Activated naive CD8-positive, alpha-beta T cell treated with anti-CD3 and anti-CD28 coated beads, Interleukin-2, amount 10 ng/mL, durations not matched to agents 7 days and 5 days (primary cell): ENCODE measurements at regions not wholly inside any gene's neighbourhood (a gene's known extent, or its start where the extent isn't known, plus 50 kb on each side); places are given as distances from the start of the nearest gene placed in this dataset.

ENCODE experiments used
- ATAC-seq: fragments of 150-1000 bp; cut with Tn5 transposase; one replicate; pipeline ENCODE4 v1.10.0; 2021; ENCODE audit warnings: low read depth, moderate library complexity
- POLR2A ChIA-PET: fragments of 350-600 bp; sonication (Branson Sonifier 250); formaldehyde crosslinking; loops from one replicate; lab custom pipeline; 2021; ENCODE audit warnings: antibody characterized with exemption; lab: Charles Lee
- DNase-seq: peaks from one replicate; pipeline ENCODE4 v3.0.0; 2021
- H3K27ac Mint-ChIP-seq: one replicate; pipeline ENCODE4 v1.8.0; 2022; ENCODE audit warnings: mild to moderate bottlenecking, mixed read lengths
- H3K27me3 Mint-ChIP-seq: one replicate; pipeline ENCODE4 v1.8.0; 2022; ENCODE audit warnings: mild to moderate bottlenecking, moderate library complexity, mixed read lengths
- H3K36me3 Mint-ChIP-seq: one replicate; pipeline ENCODE4 v1.8.0; 2021; ENCODE audit warnings: mild to moderate bottlenecking, mixed read lengths
- H3K4me1 Mint-ChIP-seq: one replicate; pipeline ENCODE4 v1.8.0; 2021; ENCODE audit warnings: mixed read lengths
- H3K4me3 Mint-ChIP-seq: one replicate; pipeline ENCODE4 v1.8.0; 2022; ENCODE audit warnings: mild to moderate bottlenecking, moderate library complexity, mixed read lengths
- H3K9me3 Mint-ChIP-seq: one replicate; pipeline ENCODE4 v1.8.0; 2021; ENCODE audit warnings: mixed read lengths

- no peak overlapping the region for H3K27ac Mint-ChIP-seq
- H3K9me3 Mint-ChIP-seq = peaks cover 5% of the 10 kb centered on the region
- ATAC-seq = no peak
- H3K27me3 Mint-ChIP-seq = no peaks in the 10 kb centered on the region
- H3K4me1 Mint-ChIP-seq = no peaks in the 10 kb centered on the region
- no peak overlapping the region for H3K4me3 Mint-ChIP-seq
- DNase-seq = no peak
- no peaks in the 10 kb centered on the region for H3K36me3 Mint-ChIP-seq
- POLR2A ChIA-PET = no interaction called here
These were observed 558.2 kb upstream of the PKDCC start for GRCh38 chr2:41489638-41490037.

GRCh38 chr2:41495050-41495449 is 552.8 kb upstream of the PKDCC start:
- Mint-ChIP-seq H3K9me3 (peaks cover 22% of the 10 kb centered on the region), H3K27ac (no peak overlapping the region), H3K4me3 (no peak overlapping the region), H3K27me3 (no peaks in the 10 kb centered on the region), H3K4me1 (no peaks in the 10 kb centered on the region), H3K36me3 (no peaks in the 10 kb centered on the region)
- DNase-seq (no peak), ATAC-seq (no peak)
- POLR2A ChIA-PET = no interaction called here

GRCh38 chr2:41496908-41497307 is 550.9 kb upstream of the PKDCC start:
- H3K27me3 Mint-ChIP-seq = no peaks in the 10 kb centered on the region
- no peak overlapping the region for H3K4me3 Mint-ChIP-seq
- H3K27ac Mint-ChIP-seq = no peak overlapping the region
- H3K4me1 Mint-ChIP-seq = no peaks in the 10 kb centered on the region
- ATAC-seq = no peak
- POLR2A ChIA-PET = no interaction called here
- peaks cover 28% of the 10 kb centered on the region for H3K9me3 Mint-ChIP-seq
- no peak for DNase-seq
- no peaks in the 10 kb centered on the region for H3K36me3 Mint-ChIP-seq

GRCh38 chr2:41498781-41499180 is 549.0 kb upstream of the PKDCC start:
- DNase-seq (no peak), ATAC-seq (no peak)
- H3K36me3 Mint-ChIP-seq = no peaks in the 10 kb centered on the region
- POLR2A ChIA-PET = no interaction called here
- H3K4me1 Mint-ChIP-seq = no peaks in the 10 kb centered on the region
- H3K9me3 Mint-ChIP-seq = peaks cover 32% of the 10 kb centered on the region
- no peak overlapping the region for H3K4me3 Mint-ChIP-seq
- no peaks in the 10 kb centered on the region for H3K27me3 Mint-ChIP-seq
- H3K27ac Mint-ChIP-seq = no peak overlapping the region

- no peaks in the 10 kb centered on the region for H3K27me3 Mint-ChIP-seq
- H3K9me3 Mint-ChIP-seq = peaks cover 16% of the 10 kb centered on the region
- no peak overlapping the region for H3K4me3 Mint-ChIP-seq
- H3K36me3 Mint-ChIP-seq = no peaks in the 10 kb centered on the region
- DNase-seq (no peak), ATAC-seq (no peak)
- H3K27ac Mint-ChIP-seq = no peak overlapping the region
- H3K4me1 Mint-ChIP-seq = no peaks in the 10 kb centered on the region
- POLR2A ChIA-PET = no interaction called here
These were observed 546.9 kb upstream of the PKDCC start for GRCh38 chr2:41500895-41501294.

GRCh38 chr2:41502752-41503151 is 545.1 kb upstream of the PKDCC start:
- H3K4me3 Mint-ChIP-seq = no peak overlapping the region
- no peak overlapping the region for H3K27ac Mint-ChIP-seq
- H3K9me3 Mint-ChIP-seq = peaks cover 16% of the 10 kb centered on the region
- no peaks in the 10 kb centered on the region for H3K4me1 Mint-ChIP-seq
- POLR2A ChIA-PET = no interaction called here
- no peak for DNase-seq
- no peak for ATAC-seq
- no peaks in the 10 kb centered on the region for H3K27me3 Mint-ChIP-seq
- H3K36me3 Mint-ChIP-seq = no peaks in the 10 kb centered on the region

GRCh38 chr2:41504532-41504931 is 543.3 kb upstream of the PKDCC start:
- H3K27me3 Mint-ChIP-seq = no peaks in the 10 kb centered on the region
- DNase-seq = no peak
- H3K9me3 Mint-ChIP-seq = peaks cover 12% of the 10 kb centered on the region
- ATAC-seq = no peak
- no peak overlapping the region for H3K27ac Mint-ChIP-seq
- H3K4me3 Mint-ChIP-seq = no peak overlapping the region
- H3K4me1 Mint-ChIP-seq = no peaks in the 10 kb centered on the region
- POLR2A ChIA-PET = no interaction called here
- no peaks in the 10 kb centered on the region for H3K36me3 Mint-ChIP-seq

- H3K9me3 Mint-ChIP-seq = peaks cover 1% of the 10 kb centered on the region
- H3K4me3 Mint-ChIP-seq = no peak overlapping the region
- ATAC-seq = no peak
- no peak for DNase-seq
- H3K36me3 Mint-ChIP-seq = no peaks in the 10 kb centered on the region
- no peak overlapping the region for H3K27ac Mint-ChIP-seq
- no peaks in the 10 kb centered on the region for H3K27me3 Mint-ChIP-seq
- POLR2A ChIA-PET = no interaction called here
- H3K4me1 Mint-ChIP-seq = no peaks in the 10 kb centered on the region
These were observed 537.7 kb upstream of the PKDCC start for GRCh38 chr2:41510108-41510507.

GRCh38 chr2:41521211-41521610 is 526.6 kb upstream of the PKDCC start:
- ATAC-seq (no peak), DNase-seq (no peak)
- Mint-ChIP-seq H3K9me3 (peaks cover 1% of the 10 kb centered on the region), H3K36me3 (no peaks in the 10 kb centered on the region), H3K4me3 (no peak overlapping the region), H3K27me3 (no peaks in the 10 kb centered on the region), H3K4me1 (no peaks in the 10 kb centered on the region), H3K27ac (no peak overlapping the region)
- POLR2A ChIA-PET = no interaction called here

GRCh38 chr2:41527525-41528323 is 520.1 kb upstream of the PKDCC start:
- no peaks in the 10 kb centered on the region for H3K36me3 Mint-ChIP-seq
- H3K27ac Mint-ChIP-seq = no peak overlapping the region
- H3K27me3 Mint-ChIP-seq = no peaks in the 10 kb centered on the region
- ATAC-seq (no peak), DNase-seq (no peak)
- POLR2A ChIA-PET = no interaction called here
- H3K9me3 Mint-ChIP-seq = peaks cover 2% of the 10 kb centered on the region
- no peaks in the 10 kb centered on the region for H3K4me1 Mint-ChIP-seq
- H3K4me3 Mint-ChIP-seq = no peak overlapping the region

- H3K27me3 Mint-ChIP-seq = no peaks in the 10 kb centered on the region
- no peak overlapping the region for H3K4me3 Mint-ChIP-seq
- no peaks in the 10 kb centered on the region for H3K36me3 Mint-ChIP-seq
- POLR2A ChIA-PET = no interaction called here
- ATAC-seq (no peak), DNase-seq (no peak)
- no peak overlapping the region for H3K27ac Mint-ChIP-seq
- H3K9me3 Mint-ChIP-seq = peaks cover 3% of the 10 kb centered on the region
- H3K4me1 Mint-ChIP-seq = no peaks in the 10 kb centered on the region
These were observed 512.2 kb upstream of the PKDCC start for GRCh38 chr2:41535575-41535974.

- DNase-seq (no peak), ATAC-seq (no peak)
- Mint-ChIP-seq H3K4me3 (no peak overlapping the region), H3K27ac (no peak overlapping the region), H3K4me1 (no peaks in the 10 kb centered on the region), H3K36me3 (no peaks in the 10 kb centered on the region), H3K27me3 (no peaks in the 10 kb centered on the region), H3K9me3 (peaks cover 1% of the 10 kb centered on the region)
- POLR2A ChIA-PET = no interaction called here
These were observed 507.4 kb upstream of the PKDCC start for GRCh38 chr2:41540272-41540998.

GRCh38 chr2:41543726-41544125 is 504.1 kb upstream of the PKDCC start:
- no peak overlapping the region for H3K4me3 Mint-ChIP-seq
- H3K9me3 Mint-ChIP-seq = no peaks in the 10 kb centered on the region
- H3K36me3 Mint-ChIP-seq = no peaks in the 10 kb centered on the region
- POLR2A ChIA-PET = no interaction called here
- no peaks in the 10 kb centered on the region for H3K4me1 Mint-ChIP-seq
- H3K27ac Mint-ChIP-seq = no peak overlapping the region
- ATAC-seq (no peak), DNase-seq (no peak)
- H3K27me3 Mint-ChIP-seq = no peaks in the 10 kb centered on the region

- no peak overlapping the region for H3K4me3 Mint-ChIP-seq
- H3K27ac Mint-ChIP-seq = no peak overlapping the region
These were observed 503.1 kb upstream of the PKDCC start for GRCh38 chr2:41544709-41545108.

More at GRCh38 chr2:41544709-41545108, 503.1 kb upstream of the PKDCC start:
- H3K4me1 Mint-ChIP-seq = no peaks in the 10 kb centered on the region
- H3K9me3 Mint-ChIP-seq = no peaks in the 10 kb centered on the region
- DNase-seq (no peak), ATAC-seq (no peak)
- H3K36me3 Mint-ChIP-seq = no peaks in the 10 kb centered on the region
- POLR2A ChIA-PET = no interaction called here
- no peaks in the 10 kb centered on the region for H3K27me3 Mint-ChIP-seq
